CD8-positive, alpha-beta memory T cell (primary cell): ENCODE measurements at regions not wholly inside any gene's neighbourhood (a gene's known extent, or its start where the extent isn't known, plus 50 kb on each side); places are given as distances from the start of the nearest gene placed in this dataset.

Experiments used
- CTCF ChIA-PET: fragments of 350-600 bp; sonication (Branson Sonifier 250); formaldehyde crosslinking; loops from one replicate; lab custom pipeline; 2021; ENCODE audit warnings: antibody characterized with exemption; lab: Charles Lee
- POLR2A ChIA-PET: fragments of 350-600 bp; sonication (Branson Sonifier 250); formaldehyde crosslinking; loops from one replicate; lab custom pipeline; 2021; ENCODE audit warnings: antibody characterized with exemption; lab: Charles Lee
- DNase-seq, 5 donors: peaks; one replicate each; pipeline versions ENCODE4 v3.0.0 to v3.0.0-alpha.2; 2020 to 2022; ENCODE audit warnings: mixed read lengths in 1 of 5
- H3K27ac ChIP-seq: one replicate; pipeline ENCODE4 v1.7.0; 2013; ENCODE audit warnings: low read depth, mild to moderate bottlenecking, low read length, moderate library complexity
- H3K27me3 ChIP-seq: 2 replicates; pipeline ENCODE4 v1.7.0; 2013; ENCODE audit warnings: low read length, mild to moderate bottlenecking; ENCODE audit not compliant: insufficient read depth, poor library complexity, severe bottlenecking
- H3K36me3 ChIP-seq: 2 replicates; pipeline ENCODE4 v1.7.0; 2013; ENCODE audit warnings: mild to moderate bottlenecking, low read length, moderate library complexity; ENCODE audit not compliant: insufficient read depth
- H3K4me1 ChIP-seq: 2 replicates; pipeline ENCODE4 v1.7.0; 2013; ENCODE audit warnings: mild to moderate bottlenecking, low read length, moderate library complexity; ENCODE audit not compliant: insufficient read depth
- H3K4me3 ChIP-seq: 2 replicates; pipeline ENCODE4 v1.7.0; 2013; ENCODE audit warnings: mild to moderate bottlenecking, low read length
- H3K9me3 ChIP-seq: 2 replicates; pipeline ENCODE4 v1.7.0; 2013; ENCODE audit warnings: mild to moderate bottlenecking, low read length
- H3K27ac Mint-ChIP-seq, 8 donors: one replicate each; pipeline ENCODE4 v1.8.0; 2020 to 2021; ENCODE audit warnings: mixed read lengths in 8 of 8, mild to moderate bottlenecking in 6 of 8, inconsistent platforms in 3 of 8, moderate library complexity in 3 of 8
- H3K27me3 Mint-ChIP-seq, 2 donors: one replicate each; pipeline ENCODE4 v1.8.0; 2020 to 2021; ENCODE audit warnings: mixed read lengths in 2 of 2, mild to moderate bottlenecking in 1 of 2, moderate library complexity in 1 of 2
- H3K36me3 Mint-ChIP-seq, 3 donors: one replicate each; pipeline ENCODE4 v1.8.0; 2020 to 2021; ENCODE audit warnings: mixed read lengths in 3 of 3, inconsistent platforms in 1 of 3, mild to moderate bottlenecking in 1 of 3
- H3K4me1 Mint-ChIP-seq, 3 donors: one replicate each; pipeline ENCODE4 v1.8.0; 2020 to 2021; ENCODE audit warnings: mixed read lengths in 3 of 3, inconsistent platforms in 1 of 3, mild to moderate bottlenecking in 1 of 3
- H3K4me3 Mint-ChIP-seq, 7 donors: one replicate each; pipeline ENCODE4 v1.8.0; 2020 to 2021; ENCODE audit warnings: mixed read lengths in 7 of 7, mild to moderate bottlenecking in 6 of 7, moderate library complexity in 4 of 7, inconsistent platforms in 2 of 7
- H3K9me3 Mint-ChIP-seq, 5 donors: one replicate each; pipeline ENCODE4 v1.8.0; 2020 to 2022; ENCODE audit warnings: mixed read lengths in 5 of 5, mild to moderate bottlenecking in 3 of 5, moderate library complexity in 2 of 5, inconsistent platforms in 1 of 5

- Histone ChIP-seq H3K9me3 (no peaks in the 10 kb centered on the region), H3K4me1 (no peaks in the 10 kb centered on the region), H3K27ac (no peak overlapping the region), H3K27me3 (no peaks in the 10 kb centered on the region), H3K4me3 (no peak overlapping the region), H3K36me3 (no peaks in the 10 kb centered on the region)
- POLR2A ChIA-PET, result no interaction called here
- no peak for DNase-seq
- CTCF ChIA-PET, result no interaction called here
- Mint-ChIP-seq H3K27me3 (peaks cover 8 to 27% of the 10 kb centered on the region in 2 donors), H3K36me3 (no peaks in the 10 kb centered on the region), H3K9me3 (peaks cover 0 to 2% (median 0%) of the 10 kb centered on the region in 5 donors), H3K4me3 (no peak overlapping the region), H3K27ac (no peak overlapping the region), H3K4me1 (no peaks in the 10 kb centered on the region)
These were observed 78.9 kb upstream of the POU2AF2 start for GRCh38 chr11:111166598-111166997.

GRCh38 chr11:111162305-111162704, 83.2 kb upstream of the POU2AF2 start:
- POLR2A ChIA-PET, result no interaction called here
- H3K9me3 Mint-ChIP-seq, result peaks cover 0 to 2% (median 0%) of the 10 kb centered on the region in 5 donors
- no peak overlapping the region for H3K4me3 Mint-ChIP-seq
- CTCF ChIA-PET, result no interaction called here
- H3K36me3 Mint-ChIP-seq, result no peaks in the 10 kb centered on the region
- H3K4me1 Mint-ChIP-seq, result no peaks in the 10 kb centered on the region
- H3K27ac Mint-ChIP-seq, result no peak overlapping the region
- DNase-seq, result no peak
- Histone ChIP-seq H3K36me3 (no peaks in the 10 kb centered on the region), H3K4me1 (no peaks in the 10 kb centered on the region), H3K9me3 (no peaks in the 10 kb centered on the region), H3K27me3 (no peaks in the 10 kb centered on the region), H3K27ac (no peak overlapping the region), H3K4me3 (no peak overlapping the region)
- H3K27me3 Mint-ChIP-seq, result peaks cover 15 to 41% of the 10 kb centered on the region in 2 donors

GRCh38 chr11:111157571-111157970, 88.0 kb upstream of the POU2AF2 start:
- Histone ChIP-seq H3K4me1 (no peaks in the 10 kb centered on the region), H3K4me3 (no peak overlapping the region), H3K9me3 (no peaks in the 10 kb centered on the region), H3K27ac (no peak overlapping the region), H3K27me3 (no peaks in the 10 kb centered on the region), H3K36me3 (no peaks in the 10 kb centered on the region)
- POLR2A ChIA-PET, result no interaction called here
- Mint-ChIP-seq H3K27me3 (peaks cover 6 to 23% of the 10 kb centered on the region in 2 donors), H3K27ac (no peak overlapping the region), H3K9me3 (no peaks in the 10 kb centered on the region), H3K36me3 (no peaks in the 10 kb centered on the region), H3K4me3 (no peak overlapping the region), H3K4me1 (no peaks in the 10 kb centered on the region)
- no peak for DNase-seq
- CTCF ChIA-PET, result no interaction called here

GRCh38 chr11:111155021-111155420, 90.5 kb upstream of the POU2AF2 start:
- H3K36me3 Mint-ChIP-seq, result no peaks in the 10 kb centered on the region
- H3K9me3 ChIP-seq, result no peaks in the 10 kb centered on the region
- H3K4me3 ChIP-seq, result no peak overlapping the region
- no peaks in the 10 kb centered on the region for H3K27me3 ChIP-seq
- ChIA-PET POLR2A (no interaction called here), CTCF (no interaction called here)
- no peaks in the 10 kb centered on the region for H3K9me3 Mint-ChIP-seq
- DNase-seq, result no peak
- no peak overlapping the region for H3K4me3 Mint-ChIP-seq
- H3K27ac ChIP-seq, result no peak overlapping the region
- H3K36me3 ChIP-seq, result no peaks in the 10 kb centered on the region
- H3K4me1 Mint-ChIP-seq, result no peaks in the 10 kb centered on the region
- peaks cover 4 to 8% of the 10 kb centered on the region in 2 donors for H3K27me3 Mint-ChIP-seq
- H3K4me1 ChIP-seq, result no peaks in the 10 kb centered on the region
- no peak overlapping the region for H3K27ac Mint-ChIP-seq

GRCh38 chr11:111153194-111153593, 92.3 kb upstream of the POU2AF2 start:
- peaks cover 0 to 4% of the 10 kb centered on the region in 2 donors for H3K27me3 Mint-ChIP-seq
- no peak overlapping the region for H3K27ac Mint-ChIP-seq

GRCh38 chr11:111148953-111149352, 96.6 kb upstream of the POU2AF2 start:
- POLR2A ChIA-PET, result no interaction called here
- CTCF ChIA-PET, result no interaction called here
- no peak overlapping the region for H3K27ac Mint-ChIP-seq
- no peaks in the 10 kb centered on the region for H3K36me3 ChIP-seq
- DNase-seq, result no peak
- no peaks in the 10 kb centered on the region for H3K27me3 ChIP-seq
- no peak overlapping the region for H3K4me3 Mint-ChIP-seq
- no peaks in the 10 kb centered on the region for H3K9me3 Mint-ChIP-seq
- H3K27ac ChIP-seq, result no peak overlapping the region
- H3K4me1 Mint-ChIP-seq, result no peaks in the 10 kb centered on the region
- H3K9me3 ChIP-seq, result no peaks in the 10 kb centered on the region
- H3K4me1 ChIP-seq, result no peaks in the 10 kb centered on the region
- H3K36me3 Mint-ChIP-seq, result no peaks in the 10 kb centered on the region
- no peak overlapping the region for H3K4me3 ChIP-seq
- H3K27me3 Mint-ChIP-seq, result peaks cover 2 to 4% of the 10 kb centered on the region in 2 donors

More at GRCh38 chr11:111153194-111153593, 92.3 kb upstream of the POU2AF2 start:
- Histone ChIP-seq H3K4me1 (no peaks in the 10 kb centered on the region), H3K36me3 (no peaks in the 10 kb centered on the region), H3K4me3 (no peak overlapping the region), H3K9me3 (no peaks in the 10 kb centered on the region), H3K27me3 (no peaks in the 10 kb centered on the region), H3K27ac (no peak overlapping the region)
- ChIA-PET POLR2A (no interaction called here), CTCF (no interaction called here)
- H3K4me3 Mint-ChIP-seq, result no peak overlapping the region
- DNase-seq, result no peak
- H3K4me1 Mint-ChIP-seq, result no peaks in the 10 kb centered on the region
- H3K36me3 Mint-ChIP-seq, result no peaks in the 10 kb centered on the region
- no peaks in the 10 kb centered on the region for H3K9me3 Mint-ChIP-seq

- H3K27ac Mint-ChIP-seq, result no peak overlapping the region
- Histone ChIP-seq H3K27ac (no peak overlapping the region), H3K27me3 (no peaks in the 10 kb centered on the region), H3K4me3 (no peak overlapping the region), H3K36me3 (no peaks in the 10 kb centered on the region), H3K9me3 (no peaks in the 10 kb centered on the region), H3K4me1 (no peaks in the 10 kb centered on the region)
- ChIA-PET CTCF (no interaction called here), POLR2A (no interaction called here)
- no peaks in the 10 kb centered on the region for H3K4me1 Mint-ChIP-seq
- no peaks in the 10 kb centered on the region for H3K9me3 Mint-ChIP-seq
- H3K27me3 Mint-ChIP-seq, result peaks cover 2 to 4% of the 10 kb centered on the region in 2 donors
- H3K4me3 Mint-ChIP-seq, result no peak overlapping the region
- DNase-seq, result no peak
- no peaks in the 10 kb centered on the region for H3K36me3 Mint-ChIP-seq
These were observed 97.4 kb upstream of the POU2AF2 start for GRCh38 chr11:111148121-111148520.

GRCh38 chr11:111137846-111138245, 107.7 kb upstream of the POU2AF2 start:
- no peaks in the 10 kb centered on the region for H3K9me3 ChIP-seq
- H3K4me3 ChIP-seq, result no peak overlapping the region
- peaks cover 6 to 31% of the 10 kb centered on the region in 2 donors for H3K27me3 Mint-ChIP-seq
- H3K27me3 ChIP-seq, result no peaks in the 10 kb centered on the region
- ChIA-PET POLR2A (no interaction called here), CTCF (no interaction called here)
- H3K4me3 Mint-ChIP-seq, result no peak overlapping the region
- no peak overlapping the region for H3K27ac ChIP-seq
- H3K36me3 ChIP-seq, result no peaks in the 10 kb centered on the region
- H3K4me1 Mint-ChIP-seq, result no peaks in the 10 kb centered on the region
- DNase-seq, result no peak
- H3K27ac Mint-ChIP-seq, result no peak overlapping the region
- no peaks in the 10 kb centered on the region for H3K9me3 Mint-ChIP-seq
- no peaks in the 10 kb centered on the region for H3K4me1 ChIP-seq
- H3K36me3 Mint-ChIP-seq, result no peaks in the 10 kb centered on the region
